ENCODE measurements at regions not wholly inside any gene's neighbourhood (a gene's known extent, or its start where the extent isn't known, plus 50 kb on each side); places are given as distances from the start of the nearest gene placed in this dataset.

- TF ChIP-seq CTCF (IDR thresholded peaks at IDR 0.05) (no peak), POLR2A (IDR thresholded peaks at IDR 0.05) (no peak)
Measured at GRCh38 chr10:21043044-21043443, 145.9 kb upstream of the NEBL start.

Data from breast epithelium (tissue), 3 donors.